HG03095 (cell line): ENCODE measurements at regions not wholly inside any gene's neighbourhood (a gene's known extent, or its start where the extent isn't known, plus 50 kb on each side); places are given as distances from the start of the nearest gene placed in this dataset.
A peak's percentile ranks its signal among the peaks of the same experiment; 100 is the strongest.

Experiments
- ATAC-seq: cut with Tn5 transposase; IDR thresholded peaks from one replicate; pipeline ENCODE4 v1.9.1; 2021; ENCODE audit warnings: moderate library complexity; ENCODE audit not compliant: unreplicated experiment

DNA sequence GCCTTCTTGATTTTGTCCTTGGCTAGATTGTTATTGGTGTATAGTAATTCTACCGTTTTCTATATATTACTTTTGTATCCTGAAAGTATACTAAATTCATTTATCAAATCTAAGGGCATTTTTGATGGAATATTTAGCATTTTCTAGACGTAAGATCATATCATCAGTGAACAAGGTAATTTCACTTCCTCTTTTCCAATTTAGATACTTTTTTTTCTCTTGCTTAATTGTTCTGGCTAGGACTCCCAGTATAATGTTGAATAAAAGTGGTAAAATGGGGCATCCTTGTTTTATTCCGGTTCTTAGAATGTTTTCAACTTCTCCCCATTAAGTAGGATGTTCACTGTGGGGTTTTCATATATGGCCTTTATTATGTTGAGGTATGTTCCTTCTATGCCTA lies 260.7 kb downstream of the POLR1F start:
- no peak for ATAC-seq

DNA sequence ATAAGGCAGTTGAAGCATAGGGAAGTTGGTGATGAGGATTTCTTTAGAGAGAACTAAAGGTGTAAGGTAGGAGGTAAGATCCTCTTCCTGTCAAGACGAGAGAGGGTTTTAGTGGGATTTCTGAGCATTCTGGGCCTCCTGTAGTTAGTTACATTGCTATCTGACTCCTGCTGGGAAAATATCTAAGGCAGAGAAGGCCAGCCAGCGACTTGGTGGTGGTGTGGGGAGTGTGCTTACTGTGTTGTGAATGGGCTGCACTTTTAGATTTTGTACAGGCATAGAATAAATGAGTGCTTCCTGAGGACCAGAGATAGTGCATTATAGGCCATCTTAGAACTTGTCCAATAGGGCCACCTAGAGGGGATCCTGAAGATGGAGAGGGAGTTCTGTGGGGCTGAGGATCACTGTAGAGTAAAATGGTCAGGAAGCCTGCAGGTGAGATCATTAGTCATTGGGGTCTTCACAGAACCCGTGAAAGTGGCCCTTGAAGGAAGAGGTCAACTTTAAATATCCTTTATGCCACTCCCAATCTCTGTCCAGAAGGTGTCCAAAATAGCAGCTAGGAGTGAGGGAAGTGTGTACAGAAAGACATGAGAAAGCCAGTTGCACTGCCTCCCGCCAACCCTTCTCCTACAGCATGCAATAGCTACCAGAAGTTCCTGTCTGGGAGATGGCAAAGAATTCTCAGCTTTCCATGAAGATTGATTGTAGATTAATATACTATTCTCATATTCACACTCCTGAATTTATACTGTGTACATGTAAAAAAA lies 266.6 kb downstream of the POLR1F start:
- ATAC-seq = no peak

DNA sequence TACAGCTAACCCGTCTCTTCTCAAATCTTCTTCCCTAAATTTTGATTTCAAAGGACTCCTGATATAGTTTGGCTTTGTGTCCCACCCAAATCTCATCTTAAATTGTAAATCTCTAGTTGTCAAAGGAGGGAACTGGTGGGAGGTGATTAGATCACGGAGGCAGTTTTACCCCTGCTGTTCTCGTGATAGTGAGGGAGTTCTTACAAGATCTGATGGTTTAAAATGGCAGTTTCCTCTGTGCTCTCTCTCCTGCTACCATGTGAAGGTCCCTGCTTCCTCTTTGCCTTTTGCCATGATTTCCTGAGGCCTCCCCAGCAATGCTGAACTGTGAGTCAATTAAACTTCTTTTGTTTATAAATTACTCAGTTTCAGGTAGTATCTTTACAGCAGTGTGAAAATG lies 269.3 kb downstream of the POLR1F start:
- no peak for ATAC-seq

DNA sequence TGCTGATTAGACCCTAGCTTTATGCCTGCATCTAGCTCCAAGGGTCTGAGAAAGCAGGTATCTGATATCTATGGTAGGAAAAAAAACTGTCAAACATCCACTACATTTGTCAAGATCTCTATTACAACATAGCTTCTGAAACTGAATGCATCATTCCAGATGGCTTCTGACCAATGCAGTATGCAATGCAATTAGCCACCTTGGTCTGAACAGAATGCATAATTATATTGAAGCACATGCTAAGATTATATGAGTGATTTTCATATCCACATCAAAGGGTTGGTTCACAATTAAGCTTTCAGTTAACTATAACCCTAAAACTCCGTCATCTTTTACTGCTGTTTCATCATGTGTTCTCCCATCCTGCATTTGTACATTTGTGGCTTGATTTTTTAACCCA lies 271.4 kb downstream of the POLR1F start:
- ATAC-seq = no peak

DNA sequence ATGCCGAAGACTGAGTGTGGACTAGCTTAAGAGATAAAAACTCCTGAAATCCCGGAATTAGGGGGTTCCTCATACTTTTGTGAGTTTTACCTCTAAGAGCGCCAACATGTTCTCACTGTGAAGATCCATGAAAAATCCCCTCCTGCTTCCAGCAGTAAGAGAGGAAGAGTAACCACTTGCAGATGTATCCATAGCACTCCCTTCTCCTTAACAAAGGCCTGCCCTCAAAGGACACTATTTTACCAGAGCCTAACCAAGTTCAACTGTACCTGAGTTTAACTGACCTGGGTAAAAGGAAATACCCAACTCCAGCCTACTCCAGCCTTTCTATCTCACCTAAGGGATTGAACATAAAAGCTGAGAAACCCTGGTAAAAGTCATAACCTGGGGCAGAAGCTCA lies 280.9 kb downstream of the POLR1F start:
- no peak for ATAC-seq

DNA sequence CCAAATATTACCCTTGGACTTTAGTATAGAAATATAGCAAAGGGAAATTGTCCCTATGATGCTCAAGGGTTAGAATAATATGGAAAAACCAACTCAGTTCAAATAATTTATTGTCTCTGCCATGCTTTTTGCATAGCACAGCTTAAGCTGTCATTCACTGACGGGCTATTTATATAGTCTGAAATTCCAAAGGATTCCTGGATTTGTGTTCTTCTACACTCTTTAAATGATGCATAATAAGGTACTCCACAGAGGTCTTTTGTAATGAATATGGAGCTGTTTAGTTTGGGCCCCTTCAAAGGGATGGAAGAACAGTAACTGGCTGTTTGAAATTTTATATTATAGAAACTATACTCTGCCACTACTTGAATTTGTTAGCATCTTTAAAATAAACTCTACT lies 276.6 kb upstream of the FERD3L start:
- no peak for ATAC-seq

DNA sequence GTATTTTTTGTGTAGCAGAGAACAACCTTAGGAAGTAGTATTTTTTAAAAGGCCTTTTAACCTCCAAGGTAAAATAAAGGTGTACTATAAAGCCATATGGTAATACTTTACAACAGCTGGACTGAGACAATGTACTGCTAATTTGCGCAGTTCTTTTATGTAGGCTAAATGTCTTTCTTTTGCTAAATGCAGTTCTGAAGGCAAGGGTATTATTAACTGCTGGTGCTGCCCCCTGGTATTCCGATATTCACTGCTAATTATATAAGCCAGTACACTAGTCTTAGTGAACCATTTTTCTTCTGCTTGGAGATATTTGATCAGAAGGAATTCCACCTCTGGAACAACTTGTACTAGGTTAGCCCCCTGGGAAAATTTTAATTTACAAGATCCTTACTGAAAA lies 272.0 kb upstream of the FERD3L start:
- no peak for ATAC-seq

DNA sequence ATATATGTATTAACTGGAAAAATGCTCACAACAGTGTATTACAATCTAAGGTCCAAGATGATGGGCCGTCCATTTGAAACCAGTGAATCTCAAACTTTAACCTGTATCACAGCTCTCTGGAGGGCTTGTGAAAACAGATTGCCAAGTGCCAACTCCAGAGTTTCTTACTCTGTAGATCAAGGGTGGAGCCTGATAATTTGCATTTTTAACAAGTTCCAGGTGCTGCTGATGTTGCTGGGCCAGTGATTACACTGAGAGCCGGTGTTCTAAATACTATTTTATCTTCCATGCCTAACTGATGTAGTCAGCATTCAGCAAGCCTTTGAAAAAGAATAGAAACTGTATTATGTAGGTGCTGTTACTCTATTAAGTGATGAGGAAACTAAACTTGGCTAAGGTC lies 269.9 kb upstream of the FERD3L start:
- ATAC-seq = no peak

DNA sequence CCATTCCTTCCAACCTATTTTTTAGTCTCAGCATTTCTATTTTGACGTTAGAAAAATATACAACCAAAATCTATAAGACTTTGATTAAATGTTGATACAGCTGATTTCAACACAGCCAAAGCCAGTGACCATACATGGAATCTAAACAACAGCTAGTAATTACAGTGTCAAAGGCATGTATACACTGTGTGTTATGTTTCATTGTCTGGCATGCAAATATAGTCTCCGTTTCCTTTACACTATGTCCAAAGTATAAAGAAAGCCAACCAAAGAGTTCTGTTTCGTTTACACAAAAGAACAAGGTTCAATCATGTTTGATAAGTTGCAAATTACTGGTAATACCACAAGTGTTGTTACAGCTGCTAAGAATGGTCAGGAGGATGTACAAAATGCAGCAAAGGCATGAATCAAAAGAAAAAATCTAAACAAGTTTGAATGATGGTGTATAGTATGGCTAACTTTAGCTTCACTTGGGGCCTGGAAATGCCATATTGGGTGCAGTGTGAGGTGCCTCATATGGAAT lies 268.3 kb upstream of the FERD3L start:
- no peak for ATAC-seq

DNA sequence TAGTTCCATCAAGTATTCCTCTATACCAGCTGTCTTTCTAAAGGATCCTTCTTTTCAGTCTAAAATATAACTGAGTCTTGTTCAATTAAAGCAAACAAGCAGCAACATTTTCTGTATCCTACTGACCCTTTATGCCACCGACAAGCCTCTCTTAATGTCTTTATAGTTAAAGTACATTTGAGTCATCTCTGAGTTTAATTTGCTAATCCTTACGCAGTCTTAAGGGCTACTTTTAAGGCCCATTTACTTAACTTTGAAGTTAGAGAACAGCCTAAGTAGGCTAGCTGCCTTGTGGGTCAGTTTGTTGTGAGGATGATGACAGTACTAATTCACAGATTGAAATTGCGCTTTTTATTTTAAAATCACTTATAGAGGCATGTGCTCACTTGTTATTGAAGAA lies 265.5 kb upstream of the FERD3L start:
- ATAC-seq = no peak

DNA sequence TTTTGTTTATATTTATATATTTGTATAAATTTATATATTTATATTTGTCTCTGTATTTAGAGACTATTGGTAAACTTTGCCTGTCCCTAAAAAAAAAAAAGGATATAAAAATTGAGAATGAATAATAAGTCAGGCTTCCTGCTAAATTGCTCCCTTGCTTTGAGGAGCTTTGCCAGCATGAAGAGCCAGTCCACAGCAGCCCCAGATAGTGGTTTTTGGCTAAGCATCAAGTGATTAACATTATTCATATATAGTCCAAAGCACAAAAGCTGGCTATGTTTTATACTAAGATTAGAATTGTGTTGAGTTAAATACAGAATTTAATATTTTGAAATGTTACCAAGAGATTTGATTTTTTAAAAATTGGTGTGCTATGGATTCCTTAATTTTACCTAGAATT lies 264.9 kb upstream of the FERD3L start:
- ATAC-seq = no peak

DNA sequence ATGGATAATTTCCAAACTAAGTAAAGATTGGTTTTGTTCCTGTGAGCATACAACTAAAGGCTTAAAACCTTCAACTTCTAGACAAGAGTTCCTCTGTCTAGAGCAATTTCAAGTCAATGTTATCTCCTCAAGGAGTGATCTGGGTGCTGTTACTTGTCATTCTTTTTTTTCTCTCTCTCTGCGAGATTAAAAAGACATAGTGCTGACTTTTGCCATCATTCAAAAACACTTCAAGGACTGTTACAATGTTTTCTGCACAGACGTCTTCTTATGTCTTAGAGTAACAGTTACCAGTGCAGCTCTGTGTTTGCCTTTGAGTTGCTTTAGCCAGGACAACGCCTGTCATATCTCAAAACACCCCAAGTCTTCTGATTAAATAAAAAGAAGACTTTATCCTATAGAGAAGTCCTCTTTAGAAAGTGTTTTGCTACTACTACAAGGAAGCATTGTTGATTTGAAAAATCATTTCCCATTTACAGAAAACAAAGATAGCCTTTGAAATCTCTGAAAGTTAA lies 263.5 kb upstream of the FERD3L start:
- no peak for ATAC-seq

DNA sequence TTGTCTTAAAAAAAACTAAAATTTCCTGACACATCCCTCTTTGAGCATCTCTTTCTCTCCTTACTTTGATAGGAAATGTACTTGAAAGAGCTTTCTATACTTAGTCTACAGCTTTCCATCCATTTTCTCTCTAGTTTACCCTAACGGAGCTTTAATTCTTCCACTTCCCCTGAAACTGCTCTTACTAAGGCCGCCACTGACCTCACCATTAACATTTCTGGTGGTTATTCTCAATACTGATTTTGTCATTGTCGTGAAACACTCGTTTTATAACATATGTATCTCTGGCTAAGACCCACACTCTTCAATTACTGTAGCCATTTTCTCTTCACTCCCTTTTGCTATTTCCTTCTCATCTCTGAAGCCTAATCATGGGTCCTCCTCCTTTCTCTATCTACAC lies 262.0 kb upstream of the FERD3L start:
- ATAC-seq = no peak

DNA sequence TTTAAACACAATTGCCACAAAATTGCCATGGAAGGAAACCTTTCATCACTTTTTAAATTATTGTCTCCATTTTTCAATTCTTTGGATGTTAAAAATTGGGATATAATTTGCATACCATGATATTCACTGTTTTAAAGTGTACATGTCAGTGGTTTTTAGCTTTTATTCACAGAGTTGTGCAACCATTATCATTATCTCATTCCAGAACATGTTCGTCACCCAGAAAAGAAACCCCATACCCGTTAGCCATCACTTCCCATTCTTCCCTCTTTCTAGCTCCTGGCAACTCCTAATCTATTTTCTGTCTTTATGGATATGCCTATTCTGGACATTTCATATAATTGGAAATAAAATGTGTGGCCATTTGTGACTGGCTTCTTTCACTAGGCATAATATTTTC lies 260.3 kb upstream of the FERD3L start:
- ATAC-seq = no peak

DNA sequence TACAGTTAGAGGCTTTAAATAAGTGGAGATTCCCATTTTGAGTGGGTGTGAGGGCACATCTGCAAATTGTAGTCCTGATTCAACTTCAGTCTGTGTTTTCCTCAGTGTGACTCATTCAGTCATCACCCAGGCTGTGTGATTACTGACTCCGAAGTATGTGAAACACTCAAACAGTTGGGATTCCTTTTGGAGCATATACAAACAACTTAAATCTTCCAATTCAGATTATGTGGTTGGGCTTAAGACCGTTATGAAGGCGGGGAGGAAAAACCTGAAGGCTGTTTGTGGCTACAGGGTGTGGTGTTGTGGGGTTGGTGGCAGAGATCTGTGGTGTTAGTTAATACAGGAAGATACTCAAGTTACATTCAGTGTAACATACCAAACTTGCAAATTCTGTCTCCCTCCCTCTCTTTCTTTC lies 259.7 kb upstream of the FERD3L start:
- ATAC-seq = no peak

DNA sequence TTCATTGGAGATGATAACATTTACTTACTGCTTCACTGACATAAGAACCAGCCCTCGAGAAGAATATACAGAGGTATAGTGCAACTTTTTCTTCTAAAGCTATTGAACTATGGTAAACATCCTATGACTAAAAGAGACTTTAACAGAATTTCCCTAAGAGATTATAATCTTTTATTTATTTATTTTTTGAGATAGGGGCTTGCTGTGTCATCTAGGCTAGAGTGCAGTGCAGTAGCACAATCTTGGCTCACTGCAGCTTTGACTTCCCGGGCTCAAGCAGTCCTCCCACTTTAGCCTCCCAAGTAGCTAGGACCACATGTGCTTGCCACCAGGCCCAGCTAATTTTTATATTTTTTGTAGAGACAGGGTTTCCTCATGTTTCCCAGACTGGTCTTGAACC lies 258.5 kb upstream of the FERD3L start:
- no peak for ATAC-seq

DNA sequence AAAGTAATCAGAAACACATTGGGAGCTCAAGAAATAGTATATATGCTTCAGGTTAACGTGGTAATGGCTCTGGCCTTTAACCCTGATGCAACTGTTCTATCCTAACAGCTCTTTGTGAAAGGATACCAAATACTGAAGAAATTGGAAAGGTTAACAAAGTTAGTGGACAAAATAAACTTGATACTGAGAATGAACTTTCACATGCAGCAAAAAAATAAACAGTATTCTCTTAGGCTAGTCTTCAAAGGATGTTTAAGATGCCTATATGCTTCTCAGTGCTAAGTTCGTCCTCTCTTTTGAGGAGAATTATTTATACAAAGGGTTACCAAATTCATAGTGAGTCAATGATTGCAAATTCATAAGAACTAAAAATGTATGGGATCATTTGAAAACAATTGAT lies 256.2 kb upstream of the FERD3L start:
- ATAC-seq = no peak

DNA sequence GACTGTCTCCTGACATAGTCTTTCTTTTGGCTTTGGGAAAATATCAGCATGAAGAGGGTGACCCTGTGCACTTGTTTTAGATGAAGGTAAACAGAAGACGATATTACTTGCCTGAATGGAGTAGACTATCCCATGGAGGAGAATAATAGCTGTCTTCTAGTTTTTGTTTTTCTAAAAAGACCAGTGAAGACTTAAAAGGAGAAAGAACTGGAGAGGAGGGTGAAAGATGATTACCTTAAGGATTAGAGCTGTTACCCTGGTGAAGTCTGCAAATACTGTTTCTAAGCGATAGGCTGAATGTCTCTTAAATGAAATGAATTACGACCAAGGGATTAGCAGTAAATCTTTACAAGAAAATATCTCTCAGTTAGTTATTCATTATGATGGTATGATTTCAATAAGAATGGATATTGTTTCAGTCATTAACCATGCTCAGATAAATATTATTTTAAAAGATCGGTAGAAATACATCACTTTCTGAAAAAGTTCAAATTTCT lies 255.6 kb upstream of the FERD3L start:
- ATAC-seq = no peak

DNA sequence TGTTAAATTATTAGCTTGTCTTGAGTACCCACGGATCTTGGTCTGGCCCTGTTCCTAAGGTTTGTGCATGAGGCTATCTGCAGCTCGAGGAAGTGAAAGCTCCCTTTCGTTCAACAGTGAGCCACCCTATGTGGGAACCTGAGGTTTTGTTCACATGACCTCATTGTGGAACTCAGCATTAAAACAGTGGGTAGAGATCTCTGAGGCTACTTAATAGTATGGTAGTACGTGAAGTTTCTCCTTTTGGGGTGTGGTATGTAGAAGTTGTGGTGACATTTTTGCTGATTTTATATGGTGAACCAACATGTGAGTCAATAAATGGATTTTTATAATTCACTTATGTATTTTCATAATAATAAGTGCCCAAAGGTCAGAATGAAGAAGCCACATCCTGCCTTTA lies 252.7 kb upstream of the FERD3L start:
- ATAC-seq = peak; percentile 98

DNA sequence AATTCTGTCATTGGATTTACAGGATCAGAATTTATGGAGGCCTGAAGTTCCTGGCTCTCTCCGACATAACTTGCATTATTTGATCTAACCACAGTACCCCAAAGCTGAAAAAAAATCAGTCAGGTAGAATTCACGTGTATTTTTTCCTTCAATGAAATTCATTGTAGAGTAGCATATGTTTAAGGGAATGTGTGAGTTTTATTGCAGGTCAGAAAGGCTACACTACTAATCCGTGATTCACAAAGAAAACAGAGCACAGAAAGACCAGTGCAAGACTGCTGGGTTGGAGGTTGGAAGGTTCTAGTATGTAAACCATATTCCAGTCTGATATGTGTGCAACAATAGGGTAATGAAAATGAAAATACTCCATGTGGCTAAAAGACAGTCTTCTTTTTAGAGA lies 247.0 kb upstream of the FERD3L start:
- no peak for ATAC-seq

DNA sequence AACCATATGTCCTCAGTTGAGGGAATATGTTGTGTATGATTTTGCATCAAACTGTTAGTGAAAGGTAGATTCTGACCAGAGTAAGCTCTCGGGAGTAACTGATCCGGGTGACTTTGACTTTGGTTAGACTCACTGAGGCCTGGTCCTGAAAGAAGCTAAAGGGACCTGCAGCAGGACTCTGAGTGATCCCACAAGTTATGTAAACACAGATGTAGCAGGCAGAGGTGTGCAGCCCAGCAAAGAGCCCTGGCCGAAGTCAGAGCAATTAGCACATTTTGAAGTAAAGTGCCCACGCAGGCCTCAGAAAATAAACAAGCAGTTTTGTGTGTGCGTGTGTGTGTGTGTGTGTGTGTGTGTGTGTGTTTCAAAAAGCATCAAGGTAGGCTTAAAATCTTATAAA lies 245.6 kb upstream of the FERD3L start:
- ATAC-seq = no peak

DNA sequence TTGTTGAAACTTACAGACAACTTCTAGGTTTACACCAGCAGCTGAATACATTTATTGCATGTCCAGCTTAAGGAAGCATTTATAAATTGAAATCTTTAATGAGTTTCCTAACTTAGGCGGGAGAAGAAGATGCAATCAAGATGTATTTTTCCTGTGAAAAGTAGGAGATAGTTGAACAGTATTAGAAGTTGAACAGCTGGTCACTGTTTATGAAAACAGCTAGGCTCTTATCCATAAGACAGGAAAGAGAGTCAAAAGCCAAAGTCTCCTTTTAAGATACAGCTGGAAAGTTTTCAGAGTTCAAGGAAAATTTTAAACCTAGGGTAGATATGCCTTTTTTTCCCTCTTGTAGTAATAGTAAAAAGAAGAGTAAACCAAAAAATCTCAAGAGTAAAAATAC lies 236.1 kb upstream of the FERD3L start:
- ATAC-seq = no peak

DNA sequence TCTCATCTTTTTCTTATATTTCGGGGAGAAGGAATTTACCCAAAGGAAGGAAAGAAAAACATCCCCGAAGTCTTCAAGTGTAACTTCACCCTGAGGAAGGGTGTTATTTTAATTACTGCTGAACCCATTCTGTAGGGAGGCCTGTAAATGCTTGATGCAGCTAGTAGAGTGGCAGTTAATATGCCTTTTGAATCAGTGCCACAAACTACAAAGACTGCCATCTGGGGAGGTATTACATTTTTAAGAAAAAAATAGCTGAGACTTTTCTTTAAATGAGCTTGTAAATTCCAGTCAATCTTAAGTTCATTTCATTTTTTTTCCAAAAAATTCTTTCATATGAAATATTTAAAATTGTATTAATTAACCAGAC lies 233.1 kb upstream of the FERD3L start:
- no peak for ATAC-seq
